HepG2 (cell line): ENCODE measurements at regions not wholly inside any gene's neighbourhood (a gene's known extent, or its start where the extent isn't known, plus 50 kb on each side); places are given as distances from the start of the nearest gene placed in this dataset.

ENCODE experiments used
- ATAC-seq: fragments of 200-7000 bp; cut with Tn5 transposase; 3 replicates; pipeline ENCODE4 v1.9.1; 2020; ENCODE audit warnings: mild to moderate bottlenecking, moderate library complexity
- BruUV-seq: library from RNA; stranded (reverse); fragments of 400-500 nt; replicated peaks from 2 replicates; lab custom pipeline; 2021; lab: Mats Ljungman, UMichigan
- CTCF ChIA-PET: fragments of 300-600 bp; formaldehyde crosslinking; extraction: SDS; loops from one replicate; lab custom pipeline; 2021; ENCODE audit warnings: low total read pairs, inconsistent platforms, low intra/inter-chr PET ratio; lab: Yijun Ruan, JAX
- POLR2A ChIA-PET: fragments of 350-600 bp; sonication (Branson Sonifier 250); formaldehyde crosslinking; loops from one replicate; lab custom pipeline; 2020; ENCODE audit warnings: antibody characterized with exemption, inconsistent platforms; lab: Yijun Ruan, JAX
- DNase-seq: peaks from one replicate; pipeline ENCODE4 v3.0.0-alpha.2; 2015; ENCODE audit warnings: low spot score
- FAIRE-seq: peaks from 3 replicates; lab custom pipeline; 2011; peaks lifted over from hg19 to GRCh38; lab: Jason Lieb, UNC
- H2AFZ ChIP-seq: one replicate; pipeline ENCODE4 v1.6.1; 2011; ENCODE audit warnings: low read length, inconsistent platforms
- H3K27ac ChIP-seq: fragments of 300-600 bp; 3 replicates; pipeline ENCODE4 v1.8.0; 2011; ENCODE audit warnings: mixed run types, mild to moderate bottlenecking, mixed read lengths, low read length, inconsistent platforms; ENCODE audit not compliant: insufficient read depth; ENCODE audit errors: extremely low read length
- H3K27me3 ChIP-seq, 2 experiments: fragments of 200-600 bp in 1 of 2; 2 replicates in 1 of 2; 3 replicates in 1 of 2; pipeline versions ENCODE4 v1.6.0 to v1.8.0; 2011; ENCODE audit warnings: low read length in 2 of 2, mild to moderate bottlenecking in 2 of 2, moderate library complexity in 2 of 2, inconsistent platforms in 1 of 2; ENCODE audit not compliant: insufficient read depth in 2 of 2, control insufficient read depth in 1 of 2
- H3K36me3 ChIP-seq, 2 experiments: fragments of 200-600 bp in 1 of 2; replicated peaks in 1 of 2; 2 replicates in 1 of 2; 3 replicates in 1 of 2; pipeline versions ENCODE4 v1.5.1 to v1.8.0; 2011; ENCODE audit warnings: low read length in 2 of 2, inconsistent platforms in 1 of 2; ENCODE audit not compliant: insufficient read depth in 2 of 2, control insufficient read depth in 1 of 2
- H3K4me1 ChIP-seq: 2 replicates; pipeline ENCODE4 v1.5.1; 2012; ENCODE audit warnings: low read length, inconsistent platforms; ENCODE audit not compliant: insufficient read depth
- H3K4me2 ChIP-seq: 2 replicates; pipeline ENCODE4 v1.6.0; 2011; ENCODE audit warnings: low read depth, low read length, inconsistent platforms
- H3K4me3 ChIP-seq, 3 experiments: fragments of 200-600 bp in 1 of 3; sonication (generic), shearing (Covaris generic) in 1 of 3; replicated peaks in 1 of 3; 2 replicates each; pipeline ENCODE4 v1.5.1; 2011 to 2016; ENCODE audit warnings: low read length in 3 of 3, inconsistent platforms in 2 of 3, low read depth in 2 of 3, mild to moderate bottlenecking in 2 of 3, control low read depth in 1 of 3, mixed read lengths in 1 of 3; ENCODE audit not compliant: insufficient read depth in 1 of 3
- H3K79me2 ChIP-seq: one replicate; pipeline ENCODE4 v1.6.1; 2011; ENCODE audit warnings: low read length, inconsistent platforms; ENCODE audit not compliant: insufficient read depth
- H3K9ac ChIP-seq: 2 replicates; pipeline ENCODE4 v1.6.0; 2011; ENCODE audit warnings: mild to moderate bottlenecking, low read depth, low read length, inconsistent platforms; ENCODE audit not compliant: insufficient read depth
- H3K9me3 ChIP-seq: 2 replicates; pipeline ENCODE4 v1.5.1; 2012; ENCODE audit warnings: mild to moderate bottlenecking, low read length
- H4K20me1 ChIP-seq: 2 replicates; pipeline ENCODE4 v1.6.0; 2011; ENCODE audit warnings: inconsistent platforms, mild to moderate bottlenecking, low read length, moderate library complexity; ENCODE audit not compliant: insufficient read depth
- CHCHD3 ChIP-seq: sonication (generic); formaldehyde crosslinking; IDR thresholded peaks from 2 replicates; pipeline ENCODE4 v1.8.0; 2022; ENCODE audit warnings: mild to moderate bottlenecking, missing genetic modification reagents, moderate library complexity
- GATAD1 ChIP-seq: IDR thresholded peaks from 2 replicates; pipeline ENCODE4 v1.6.1; 2016; ENCODE audit warnings: missing genetic modification reagents, missing compliant biosample characterization
- KLF12 ChIP-seq: sonication (generic); formaldehyde crosslinking; IDR thresholded peaks from 2 replicates; pipeline ENCODE4 v1.4.0; 2020; ENCODE audit warnings: missing genetic modification reagents, borderline replicate concordance
- MYC ChIP-seq: sonication (generic); formaldehyde crosslinking; IDR thresholded peaks from 2 replicates; pipeline ENCODE4 v1.9.0; 2021; ENCODE audit warnings: missing genetic modification reagents, borderline replicate concordance
- NFRKB ChIP-seq: fragments of 450-650 bp; IDR thresholded peaks from 2 replicates; pipeline ENCODE4 v1.6.1; 2017
- ZBTB7B ChIP-seq: sonication (generic); formaldehyde crosslinking; IDR thresholded peaks from 2 replicates; pipeline ENCODE4 v1.4.0; 2020; ENCODE audit warnings: missing genetic modification reagents
- ZFP36L1 ChIP-seq: sonication (generic); formaldehyde crosslinking; IDR thresholded peaks from 2 replicates; pipeline ENCODE4 v1.8.0; 2022; ENCODE audit warnings: mild to moderate bottlenecking, missing genetic modification reagents, moderate library complexity
- ZNF143 ChIP-seq: sonication (generic); formaldehyde crosslinking; IDR thresholded peaks from 2 replicates; pipeline ENCODE4 v1.4.0; 2020; ENCODE audit warnings: missing genetic modification reagents
- WGBS: methylation state at CpG from one replicate; pipeline ENCODE4 v1.1.6; 2017; ENCODE audit warnings: low lambda C conversion rate; 5-methylcytosine and 5-hydroxymethylcytosine counted together
- in situ Hi-C: cut with HindIII; loops from 2 replicates; pipeline ENCODE4 v1.10.0; 2017; ENCODE audit warnings: low pct_unique_long_range_greater_than_20kb; ENCODE audit not compliant: extremely low pct_ligation_motif_present
- intact Hi-C: fragments of 100-400 bp; cut with micrococcal nuclease; formaldehyde crosslinking; loops from one replicate; pipeline ENCODE4 v1.10.0; 2022; ENCODE audit not compliant: unreplicated experiment
- TF ChIP-seq, protein P1 (sequence below): sonication (generic); formaldehyde crosslinking; IDR thresholded peaks from 2 replicates; pipeline ENCODE4 v1.8.1; 2023; ENCODE audit warnings: missing genetic modification reagents, inconsistent platforms, borderline replicate concordance
- TF ChIP-seq, protein P2 (sequence below): sonication (generic); formaldehyde crosslinking; IDR thresholded peaks from 2 replicates; pipeline ENCODE4 v1.5.1; 2020; ENCODE audit warnings: mild to moderate bottlenecking, missing genetic modification reagents, borderline replicate concordance
- TF ChIP-seq, protein P3 (sequence below): sonication (generic); formaldehyde crosslinking; IDR thresholded peaks from 2 replicates; pipeline ENCODE4 v1.9.0; 2021; ENCODE audit warnings: missing genetic modification reagents, mild to moderate bottlenecking, borderline replicate concordance
- TF ChIP-seq, protein P4 (sequence below): IDR thresholded peaks from 2 replicates; pipeline ENCODE4 v1.6.1; 2018; ENCODE audit warnings: missing genetic modification reagents, mild to moderate bottlenecking, missing compliant biosample characterization
- TF ChIP-seq, protein P5 (sequence below): sonication (generic); formaldehyde crosslinking; IDR thresholded peaks from 2 replicates; pipeline ENCODE4 v1.8.0; 2022; ENCODE audit warnings: missing genetic modification reagents, mild to moderate bottlenecking, borderline replicate concordance

DNA sequence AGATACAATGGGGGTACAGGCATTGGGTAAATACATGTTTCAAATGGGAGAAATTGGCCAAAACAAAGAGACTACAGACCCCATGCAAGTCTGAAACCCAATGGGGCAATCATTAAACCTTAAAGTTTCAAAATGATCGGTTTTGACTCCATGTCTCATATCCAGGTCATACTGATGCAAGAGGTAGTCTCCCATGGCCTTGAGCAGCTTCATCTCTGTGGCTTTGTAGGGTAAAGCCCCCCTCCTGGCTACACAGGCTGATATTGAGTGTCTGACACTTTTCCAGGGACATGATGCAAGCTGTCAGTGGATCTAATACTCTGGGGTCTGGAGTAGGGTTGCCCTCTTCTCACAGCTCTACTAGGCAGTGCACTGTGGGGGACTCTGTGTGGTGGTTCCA lies 286.1 kb downstream of the LRRIQ3 start:
- Histone ChIP-seq H3K4me3 (no peak overlapping the region), H3K27ac (no peak overlapping the region), H3K79me2 (no peaks in the 10 kb centered on the region), H3K4me1 (no peaks in the 10 kb centered on the region), H4K20me1 (no peaks in the 10 kb centered on the region), H3K36me3 (no peaks in the 10 kb centered on the region), H3K27me3 (no peaks in the 10 kb centered on the region), H3K9ac (no peak overlapping the region), H2AFZ (no peak overlapping the region), H3K9me3 (peaks cover 71% of the 10 kb centered on the region), H3K4me2 (no peak overlapping the region)
- BruUV-seq: no TSS peak
- no peak for DNase-seq
- in situ Hi-C loops (no loop called here), intact Hi-C loops (no loop called here)
- no peak for ATAC-seq
- no peak for FAIRE-seq
- WGBS: 13% methylated on average over 1 of the region's 1 CpG
- ChIA-PET CTCF (no interaction called here), POLR2A (no interaction called here)
- TF ChIP-seq KLF12 (CRISPR knock-in tag): no peak
- no peak for TF ChIP-seq ZNF143 (CRISPR knock-in tag)

DNA sequence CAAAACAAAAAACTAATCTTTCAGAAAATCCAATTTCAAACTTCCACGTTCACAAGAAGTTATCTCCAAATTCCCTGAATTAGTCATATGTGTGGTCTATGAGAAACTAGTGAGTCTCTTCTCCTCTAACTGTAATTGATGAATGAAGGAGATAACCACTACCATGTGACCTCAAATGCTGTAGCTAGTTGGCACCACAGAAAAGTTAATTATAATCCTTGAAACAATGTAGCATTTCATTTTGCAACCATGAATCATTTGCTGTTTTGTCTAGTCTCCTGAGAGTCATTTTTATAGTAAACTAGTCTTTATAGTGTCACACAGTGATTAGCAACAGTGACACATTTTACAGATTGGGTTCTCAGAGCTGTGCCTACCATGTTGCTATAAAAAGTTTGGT lies 287.5 kb downstream of the LRRIQ3 start:
- Histone ChIP-seq H3K27me3 (no peaks in the 10 kb centered on the region), H3K9me3 (peaks cover 64% of the 10 kb centered on the region), H3K27ac (no peak overlapping the region), H3K36me3 (no peaks in the 10 kb centered on the region), H2AFZ (no peak overlapping the region), H3K4me2 (no peak overlapping the region), H3K4me3 (no peak overlapping the region), H3K9ac (no peak overlapping the region), H4K20me1 (no peaks in the 10 kb centered on the region), H3K4me1 (no peaks in the 10 kb centered on the region), H3K79me2 (no peaks in the 10 kb centered on the region)
- 4% methylated on average over 1 of the region's 1 CpG for WGBS
- BruUV-seq: no TSS peak
- in situ Hi-C loops (no loop called here), intact Hi-C loops (no loop called here)
- no peak for ATAC-seq
- no peak for FAIRE-seq
- ChIA-PET CTCF (no interaction called here), POLR2A (no interaction called here)
- no peak for DNase-seq
- TF ChIP-seq, protein P1, sequence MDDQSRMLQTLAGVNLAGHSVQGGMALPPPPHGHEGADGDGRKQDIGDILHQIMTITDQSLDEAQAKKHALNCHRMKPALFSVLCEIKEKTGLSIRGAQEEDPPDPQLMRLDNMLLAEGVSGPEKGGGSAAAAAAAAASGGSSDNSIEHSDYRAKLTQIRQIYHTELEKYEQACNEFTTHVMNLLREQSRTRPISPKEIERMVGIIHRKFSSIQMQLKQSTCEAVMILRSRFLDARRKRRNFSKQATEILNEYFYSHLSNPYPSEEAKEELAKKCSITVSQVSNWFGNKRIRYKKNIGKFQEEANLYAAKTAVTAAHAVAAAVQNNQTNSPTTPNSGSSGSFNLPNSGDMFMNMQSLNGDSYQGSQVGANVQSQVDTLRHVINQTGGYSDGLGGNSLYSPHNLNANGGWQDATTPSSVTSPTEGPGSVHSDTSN (CRISPR knock-in tag): no peak
- TF ChIP-seq, protein P2, sequence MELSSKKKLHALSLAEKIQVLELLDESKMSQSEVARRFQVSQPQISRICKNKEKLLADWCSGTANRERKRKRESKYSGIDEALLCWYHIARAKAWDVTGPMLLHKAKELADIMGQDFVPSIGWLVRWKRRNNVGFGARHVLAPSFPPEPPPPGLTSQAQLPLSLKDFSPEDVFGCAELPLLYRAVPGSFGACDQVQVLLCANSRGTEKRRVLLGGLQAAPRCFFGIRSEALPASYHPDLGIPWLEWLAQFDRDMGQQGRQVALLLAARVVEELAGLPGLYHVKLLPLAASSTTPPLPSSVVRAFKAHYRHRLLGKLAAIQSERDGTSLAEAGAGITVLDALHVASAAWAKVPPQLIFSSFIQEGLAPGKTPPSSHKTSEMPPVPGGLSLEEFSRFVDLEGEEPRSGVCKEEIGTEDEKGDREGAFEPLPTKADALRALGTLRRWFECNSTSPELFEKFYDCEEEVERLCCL (CRISPR knock-in tag): no peak
- TF ChIP-seq, protein P3, sequence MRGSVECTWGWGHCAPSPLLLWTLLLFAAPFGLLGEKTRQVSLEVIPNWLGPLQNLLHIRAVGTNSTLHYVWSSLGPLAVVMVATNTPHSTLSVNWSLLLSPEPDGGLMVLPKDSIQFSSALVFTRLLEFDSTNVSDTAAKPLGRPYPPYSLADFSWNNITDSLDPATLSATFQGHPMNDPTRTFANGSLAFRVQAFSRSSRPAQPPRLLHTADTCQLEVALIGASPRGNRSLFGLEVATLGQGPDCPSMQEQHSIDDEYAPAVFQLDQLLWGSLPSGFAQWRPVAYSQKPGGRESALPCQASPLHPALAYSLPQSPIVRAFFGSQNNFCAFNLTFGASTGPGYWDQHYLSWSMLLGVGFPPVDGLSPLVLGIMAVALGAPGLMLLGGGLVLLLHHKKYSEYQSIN (CRISPR knock-in tag): no peak
- TF ChIP-seq GATAD1 (CRISPR knock-in tag) (no peak), KLF12 (CRISPR knock-in tag) (no peak), CHCHD3 (CRISPR knock-in tag) (no peak), NFRKB (no peak), ZFP36L1 (CRISPR knock-in tag) (no peak), ZBTB7B (CRISPR knock-in tag) (no peak), MYC (CRISPR knock-in tag) (no peak)
- TF ChIP-seq, protein P4, sequence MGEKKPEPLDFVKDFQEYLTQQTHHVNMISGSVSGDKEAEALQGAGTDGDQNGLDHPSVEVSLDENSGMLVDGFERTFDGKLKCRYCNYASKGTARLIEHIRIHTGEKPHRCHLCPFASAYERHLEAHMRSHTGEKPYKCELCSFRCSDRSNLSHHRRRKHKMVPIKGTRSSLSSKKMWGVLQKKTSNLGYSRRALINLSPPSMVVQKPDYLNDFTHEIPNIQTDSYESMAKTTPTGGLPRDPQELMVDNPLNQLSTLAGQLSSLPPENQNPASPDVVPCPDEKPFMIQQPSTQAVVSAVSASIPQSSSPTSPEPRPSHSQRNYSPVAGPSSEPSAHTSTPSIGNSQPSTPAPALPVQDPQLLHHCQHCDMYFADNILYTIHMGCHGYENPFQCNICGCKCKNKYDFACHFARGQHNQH: no peak
- TF ChIP-seq, protein P5, sequence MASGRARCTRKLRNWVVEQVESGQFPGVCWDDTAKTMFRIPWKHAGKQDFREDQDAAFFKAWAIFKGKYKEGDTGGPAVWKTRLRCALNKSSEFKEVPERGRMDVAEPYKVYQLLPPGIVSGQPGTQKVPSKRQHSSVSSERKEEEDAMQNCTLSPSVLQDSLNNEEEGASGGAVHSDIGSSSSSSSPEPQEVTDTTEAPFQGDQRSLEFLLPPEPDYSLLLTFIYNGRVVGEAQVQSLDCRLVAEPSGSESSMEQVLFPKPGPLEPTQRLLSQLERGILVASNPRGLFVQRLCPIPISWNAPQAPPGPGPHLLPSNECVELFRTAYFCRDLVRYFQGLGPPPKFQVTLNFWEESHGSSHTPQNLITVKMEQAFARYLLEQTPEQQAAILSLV (CRISPR knock-in tag): no peak
